HEK293T (cell line): ENCODE measurements at regions not wholly inside any gene's neighbourhood (a gene's known extent, or its start where the extent isn't known, plus 50 kb on each side); places are given as distances from the start of the nearest gene placed in this dataset.

Experiments used
- ARNT ChIP-seq: fragments of 450-650 bp; IDR thresholded peaks from 2 replicates; pipeline ENCODE4 v1.6.1; 2017; ENCODE audit warnings: mild to moderate bottlenecking
- BHLHE40 ChIP-seq: fragments of 450-650 bp; IDR thresholded peaks from 2 replicates; pipeline ENCODE4 v1.6.1; 2016; ENCODE audit warnings: mild to moderate bottlenecking, moderate library complexity, borderline replicate concordance
- CTBP1 ChIP-seq: fragments of 450-650 bp; IDR thresholded peaks from 2 replicates; pipeline ENCODE4 v1.6.1; 2016; ENCODE audit warnings: borderline replicate concordance
- ELF4 ChIP-seq: fragments of 450-650 bp; IDR thresholded peaks from 2 replicates; pipeline ENCODE4 v1.6.1; 2017; ENCODE audit warnings: antibody characterized with exemption
- FOXA1 ChIP-seq: fragments of 450-650 bp; IDR thresholded peaks from 2 replicates; pipeline ENCODE4 v1.6.1; 2016; ENCODE audit warnings: mild to moderate bottlenecking
- FOXK2 ChIP-seq: fragments of 450-650 bp; IDR thresholded peaks from 2 replicates; pipeline ENCODE4 v1.6.1; 2016; ENCODE audit warnings: mild to moderate bottlenecking
- FOXM1 ChIP-seq: fragments of 450-650 bp; IDR thresholded peaks from 2 replicates; pipeline ENCODE4 v1.6.1; 2017; ENCODE audit warnings: mild to moderate bottlenecking, borderline replicate concordance
- HDGF ChIP-seq: fragments of 450-650 bp; IDR thresholded peaks from 2 replicates; pipeline ENCODE4 v1.6.1; 2017; ENCODE audit warnings: antibody characterized with exemption, borderline replicate concordance
- L3MBTL2 ChIP-seq: fragments of 450-650 bp; conservative IDR thresholded peaks from 2 replicates; pipeline ENCODE4 v1.6.1; 2016; ENCODE audit warnings: mild to moderate bottlenecking
- NFRKB ChIP-seq: fragments of 450-650 bp; IDR thresholded peaks from 2 replicates; pipeline ENCODE4 v1.6.1; 2016; ENCODE audit warnings: mild to moderate bottlenecking, moderate library complexity
- SP1 ChIP-seq: fragments of 450-650 bp; IDR thresholded peaks from 2 replicates; pipeline ENCODE4 v1.6.1; 2017
- SUZ12 ChIP-seq: fragments of 450-650 bp; IDR thresholded peaks from 2 replicates; pipeline ENCODE4 v1.6.1; 2016; ENCODE audit warnings: mild to moderate bottlenecking
- TARDBP ChIP-seq: fragments of 450-650 bp; IDR thresholded peaks from 2 replicates; pipeline ENCODE4 v1.6.1; 2016

DNA sequence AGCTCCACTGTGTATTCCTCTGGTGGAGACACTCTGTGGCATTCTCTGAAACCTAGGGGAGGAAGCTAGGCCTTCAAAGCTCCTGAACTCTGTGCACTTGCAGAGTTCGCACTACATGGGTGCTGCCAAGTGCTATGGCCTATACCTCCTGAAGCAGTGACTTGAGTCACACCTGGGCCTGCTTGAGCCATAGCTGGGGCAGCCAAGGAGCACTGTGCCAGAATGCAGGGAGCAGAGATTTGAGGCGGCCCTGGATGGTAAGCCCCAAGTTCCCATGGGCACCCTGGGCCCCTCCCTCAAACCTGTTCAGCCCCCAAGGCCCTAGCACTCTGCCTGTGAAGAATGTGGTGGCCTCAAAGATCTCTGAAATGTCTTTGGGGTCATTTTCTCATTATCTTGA lies 212.9 kb downstream of the SPATA31A6 start:
- TF ChIP-seq SP1 (no peak), CTBP1 (no peak), TARDBP (no peak), FOXM1 (no peak), ELF4 (no peak), NFRKB (no peak), FOXK2 (no peak), FOXA1 (no peak), SUZ12 (no peak), BHLHE40 (no peak), HDGF (no peak), ARNT (no peak), L3MBTL2 (no peak)
